ENCODE measurements at regions not wholly inside any gene's neighbourhood (a gene's known extent, or its start where the extent isn't known, plus 50 kb on each side); places are given as distances from the start of the nearest gene placed in this dataset.
"Not testable (repeated sequence)": the region's sequence is repeated elsewhere in the genome, so short reads cannot be mapped to it uniquely, and the experiment has no call there.

DNA sequence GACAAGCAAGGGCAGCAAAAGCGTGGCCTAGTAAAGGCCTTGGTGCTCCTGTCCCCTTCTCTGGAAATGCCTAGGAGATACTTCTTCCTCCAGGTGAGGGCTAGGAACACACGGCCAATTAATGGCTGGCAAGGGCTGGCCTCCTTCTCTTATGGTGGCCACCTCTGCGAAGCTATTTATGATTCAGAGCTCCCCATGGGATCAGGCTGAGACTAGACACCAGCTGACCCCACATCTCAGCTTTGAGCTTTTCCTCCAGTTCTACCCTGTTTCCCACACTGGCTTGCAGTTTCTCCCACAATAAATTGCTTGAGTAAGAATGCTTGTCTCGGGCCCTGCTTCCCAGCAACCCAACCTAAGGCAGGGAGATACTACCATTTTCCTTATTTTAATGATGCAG, 53.7 kb downstream of the CAMK2N1 start:
- DNase-seq (ENCODE audit: low spot score), result no peak

DNA sequence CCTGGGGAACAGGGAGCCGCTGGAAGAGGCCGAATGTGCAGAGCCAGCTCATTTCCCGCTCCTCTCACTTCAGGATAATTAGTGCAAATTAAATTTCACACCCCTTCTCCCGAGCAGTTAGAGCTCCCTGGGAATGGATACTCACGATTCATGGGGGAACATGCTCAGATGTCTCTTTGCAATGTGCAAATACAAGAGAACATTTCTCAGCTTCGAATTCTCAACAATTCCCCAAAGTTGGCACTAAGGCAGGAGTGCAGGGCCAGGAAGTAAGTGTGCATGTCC, 54.9 kb downstream of the CAMK2N1 start:
- DNase-seq (ENCODE audit: low spot score), result no peak

DNA sequence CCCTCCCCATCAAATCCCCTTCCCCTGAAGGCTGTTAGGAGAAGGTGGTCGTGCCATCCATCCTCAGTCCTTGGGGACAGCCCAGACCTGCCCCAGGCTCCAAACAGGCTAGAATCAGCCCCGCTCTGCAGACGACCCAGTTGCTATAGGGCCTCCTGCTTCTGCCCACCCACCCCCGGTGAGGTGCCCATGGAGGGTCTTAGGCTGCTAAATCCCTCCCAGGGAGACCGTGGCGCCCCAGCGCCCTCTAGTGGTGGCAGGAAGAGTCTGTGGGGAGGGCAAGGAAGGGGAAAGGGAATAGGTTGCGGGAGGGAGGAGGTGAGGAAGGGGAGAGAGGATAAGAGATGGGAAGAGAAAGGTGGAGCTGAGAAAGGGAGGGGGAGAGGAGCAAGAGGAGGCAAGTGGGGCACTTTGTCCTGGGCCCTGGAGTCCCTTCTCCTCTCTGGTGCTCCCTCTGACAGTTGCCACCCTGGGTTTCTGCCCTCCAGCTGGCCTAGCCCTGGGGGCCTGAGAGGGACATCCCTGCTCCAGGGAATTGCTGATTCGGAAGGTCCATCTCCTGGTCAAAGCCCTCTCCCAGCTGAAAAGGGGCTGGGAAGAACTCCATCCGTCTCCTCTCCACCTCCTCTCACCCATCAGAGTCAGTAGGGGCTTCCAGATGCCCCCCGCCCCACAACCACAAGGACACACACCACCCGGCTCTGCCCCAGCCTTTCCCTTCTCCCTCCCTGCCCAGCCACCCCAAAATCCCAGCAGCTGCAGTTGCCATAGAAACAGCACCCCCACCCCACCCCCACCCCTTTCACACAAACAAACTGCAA, 55.4 kb downstream of the CAMK2N1 start:
- DNase-seq (ENCODE audit: low spot score), result no peak

DNA sequence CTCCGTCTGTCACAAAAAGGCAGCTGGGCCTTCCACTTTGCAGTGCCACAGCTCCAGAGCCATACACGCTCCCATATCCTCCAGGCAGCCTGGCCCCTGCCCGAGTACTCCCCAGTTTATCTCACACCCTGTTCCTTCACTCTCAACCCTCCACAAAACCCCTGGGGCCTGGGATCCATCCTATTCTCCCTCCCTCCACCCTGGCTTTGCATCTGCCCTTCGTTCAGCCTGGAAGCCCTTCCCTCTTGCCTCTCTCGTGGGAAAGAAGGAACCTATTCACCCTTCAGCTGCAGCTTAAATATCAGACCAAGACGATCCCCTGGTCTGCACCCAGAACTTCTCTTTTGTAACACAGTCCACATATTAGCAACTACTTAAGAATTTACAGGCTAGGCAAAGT, 56.7 kb downstream of the CAMK2N1 start:
- no peak for DNase-seq (ENCODE audit: low spot score)

DNA sequence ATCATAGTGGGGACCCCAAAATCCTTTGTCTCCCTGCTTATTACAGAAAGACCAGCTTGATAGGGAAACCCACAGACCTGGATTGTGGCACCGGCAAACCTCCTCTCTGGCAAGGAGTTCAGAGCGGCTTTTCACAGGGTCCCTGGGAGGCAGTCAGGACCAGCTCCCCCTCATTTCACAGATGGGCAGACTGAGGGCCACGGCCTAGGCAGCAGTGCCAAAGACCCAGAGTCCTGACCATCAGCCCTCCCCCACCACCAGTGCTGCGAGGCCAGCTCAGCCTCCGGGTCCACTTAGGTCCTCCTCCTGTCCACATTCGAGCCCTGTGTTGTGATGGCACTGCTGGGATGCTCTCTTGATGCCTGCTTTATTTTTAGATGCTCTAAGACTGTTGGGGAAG, 57.2 kb downstream of the CAMK2N1 start:
- no peak for DNase-seq (ENCODE audit: low spot score)

DNA sequence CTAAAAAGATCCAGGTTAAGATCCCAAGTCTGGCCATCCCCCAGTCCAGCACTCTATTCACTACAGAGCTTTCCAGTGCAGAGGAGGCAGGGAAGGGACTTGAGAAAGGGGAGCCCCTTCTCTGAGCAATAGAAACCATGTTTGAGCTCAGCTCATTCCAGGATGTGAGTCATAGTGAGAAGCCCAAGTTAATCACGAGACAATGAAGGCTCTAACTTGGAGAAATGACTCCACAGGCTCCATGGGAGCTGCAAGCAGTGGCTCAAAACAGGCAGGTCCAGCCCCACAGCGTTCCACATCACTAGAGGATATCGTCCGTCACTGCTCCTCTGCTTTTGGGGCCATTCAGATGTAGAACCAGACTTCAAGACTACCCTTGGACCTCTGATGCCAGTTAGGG, 59.1 kb downstream of the CAMK2N1 start:
- peak; percentile 82 for DNase-seq (ENCODE audit: low spot score)

DNA sequence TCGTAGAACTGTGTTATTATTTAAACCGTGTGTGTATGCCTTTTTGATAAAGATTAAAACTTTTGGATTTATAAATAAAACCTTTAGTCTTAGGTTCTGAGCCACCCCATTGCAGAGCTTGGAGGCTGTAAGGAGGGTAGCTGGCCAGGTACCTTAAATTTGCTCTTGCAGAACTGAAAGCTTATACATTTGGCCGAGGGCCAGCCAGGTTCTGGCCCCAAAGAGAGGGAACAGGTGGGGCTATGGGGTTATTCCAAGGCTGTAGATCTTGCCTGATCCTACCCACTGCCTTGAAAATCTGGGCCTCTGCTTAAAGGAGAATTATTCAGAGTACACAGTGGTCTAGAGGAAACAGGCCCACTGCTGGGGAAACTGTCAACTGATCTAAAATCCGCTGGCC, 59.6 kb downstream of the CAMK2N1 start:
- no peak for DNase-seq (ENCODE audit: low spot score)

DNA sequence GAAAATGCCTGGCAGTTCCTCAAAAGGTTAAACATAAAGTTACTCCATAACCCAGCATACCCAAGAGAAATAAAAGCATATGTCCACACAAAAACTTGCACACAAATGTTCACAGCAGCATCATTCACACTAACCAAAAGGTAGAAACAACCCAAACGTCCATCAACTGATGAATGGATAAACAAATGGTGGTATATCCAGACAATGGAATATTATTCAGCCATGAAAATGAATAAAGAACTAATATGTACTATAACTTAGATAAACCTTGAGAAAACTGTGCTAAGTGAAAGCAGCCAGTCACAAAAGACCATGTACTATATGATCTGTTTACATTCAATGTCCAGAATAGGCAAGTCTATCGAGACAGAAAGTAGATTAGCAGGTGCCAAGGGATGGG, 60.4 kb downstream of the CAMK2N1 start:
- DNase-seq (ENCODE audit: low spot score), result no peak

DNA sequence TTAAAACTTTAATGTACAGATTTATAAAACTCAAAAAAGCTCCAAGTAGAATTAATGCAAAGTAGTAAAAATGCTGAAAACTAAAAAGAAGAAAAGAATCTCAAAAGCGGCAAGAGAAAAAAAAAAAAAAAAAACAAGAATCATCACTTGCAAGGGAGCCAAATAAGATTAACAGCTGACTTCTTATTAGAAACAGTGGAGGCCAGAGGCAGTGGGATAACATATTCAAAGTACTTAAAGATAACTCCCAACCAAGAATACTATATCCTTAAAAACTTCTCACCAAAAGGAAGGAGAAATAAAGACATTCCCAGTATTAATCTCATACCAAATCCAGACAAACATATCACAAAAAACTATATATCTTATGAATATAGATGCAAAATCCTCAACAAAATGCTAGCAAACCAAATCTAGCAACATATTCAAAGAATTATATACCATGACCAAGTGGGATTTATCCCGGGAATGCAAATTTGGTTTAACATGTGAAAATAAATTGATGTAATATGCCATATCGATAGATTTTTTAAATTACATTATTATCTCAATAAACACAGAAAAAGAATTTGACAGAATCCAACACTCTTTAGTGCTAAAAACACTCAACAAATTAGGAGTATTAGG, 62.7 kb downstream of the CAMK2N1 start:
- DNase-seq (ENCODE audit: low spot score), result no peak

DNA sequence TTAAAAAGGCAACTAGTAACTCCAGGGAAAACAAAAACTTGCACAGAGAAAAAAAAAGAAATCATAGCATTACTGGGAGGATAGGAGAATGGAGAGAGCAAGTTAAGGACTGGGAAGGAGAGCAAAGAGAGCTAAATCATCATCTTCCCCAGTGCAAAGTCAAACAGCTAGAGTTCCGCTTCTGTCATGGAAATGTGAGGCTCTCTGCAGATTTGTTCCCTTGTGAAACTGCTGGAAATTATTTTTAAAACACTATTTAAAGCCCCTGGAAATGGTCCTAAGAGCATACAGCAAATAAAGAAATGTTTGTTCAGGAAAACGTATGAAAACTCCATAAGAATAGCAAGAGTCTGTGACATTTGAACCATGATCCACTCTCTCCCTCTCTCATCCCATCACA, 64.6 kb downstream of the CAMK2N1 start:
- no peak for DNase-seq (ENCODE audit: low spot score)

DNA sequence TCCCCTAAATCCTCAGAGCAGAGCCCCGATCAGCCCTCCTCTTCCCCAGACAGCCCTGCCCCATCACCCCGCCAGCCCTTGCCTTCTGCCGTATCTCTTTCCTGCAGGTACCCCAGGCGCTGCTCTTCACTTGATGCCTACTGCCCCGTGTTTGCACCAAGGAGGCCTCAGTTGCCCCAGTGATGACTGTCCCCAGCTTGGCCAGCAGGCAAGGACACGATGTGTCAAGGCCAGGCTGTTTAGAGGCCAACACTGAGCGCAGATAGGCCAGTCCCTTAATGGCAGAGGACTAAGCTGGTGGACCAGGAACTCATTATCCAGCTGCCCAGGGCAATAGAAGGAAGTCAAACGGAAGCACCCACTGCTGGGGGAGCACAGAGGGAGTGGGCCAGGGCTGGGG, 68.4 kb downstream of the CAMK2N1 start:
- DNase-seq (ENCODE audit: low spot score), result no peak

DNA sequence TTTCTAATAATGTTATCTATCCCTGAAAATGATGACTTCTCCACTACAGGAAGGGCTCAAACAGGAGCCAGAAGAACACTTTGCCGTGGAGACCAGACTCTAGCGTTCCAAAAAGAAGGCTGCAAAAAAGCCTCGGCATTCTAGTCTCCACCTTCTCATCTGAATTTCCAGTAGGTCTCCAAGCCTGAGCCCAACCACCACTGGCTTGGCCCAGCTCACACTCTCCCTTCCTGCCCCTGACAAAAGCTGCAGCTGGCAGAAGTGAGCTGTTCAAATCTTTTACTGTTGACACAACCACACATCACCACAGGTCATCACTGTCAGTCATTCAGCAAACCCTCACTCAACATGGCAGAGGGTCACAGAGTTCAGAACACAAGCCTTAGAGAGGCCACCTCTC, 69.3 kb downstream of the CAMK2N1 start:
- DNase-seq (ENCODE audit: low spot score), result no peak

DNA sequence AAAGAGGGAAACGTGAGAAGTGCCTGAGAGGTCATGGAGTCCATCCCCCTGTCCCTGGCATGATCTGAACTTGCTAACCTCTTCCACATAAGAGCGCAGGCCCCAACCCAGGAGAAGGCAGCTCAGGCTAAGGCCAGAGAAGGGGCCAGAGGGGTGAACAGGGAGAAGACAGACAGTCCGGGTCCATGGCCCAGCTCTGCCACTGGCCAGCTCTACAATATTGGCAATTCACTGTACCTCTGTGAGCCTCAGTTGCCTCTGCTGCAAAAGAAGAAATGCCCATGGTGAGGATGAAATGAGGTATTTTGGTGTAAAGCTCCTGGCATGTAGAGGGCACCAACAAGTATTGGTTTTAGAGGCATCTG, 72.3 kb downstream of the CAMK2N1 start:
- no peak for DNase-seq (ENCODE audit: low spot score)

DNA sequence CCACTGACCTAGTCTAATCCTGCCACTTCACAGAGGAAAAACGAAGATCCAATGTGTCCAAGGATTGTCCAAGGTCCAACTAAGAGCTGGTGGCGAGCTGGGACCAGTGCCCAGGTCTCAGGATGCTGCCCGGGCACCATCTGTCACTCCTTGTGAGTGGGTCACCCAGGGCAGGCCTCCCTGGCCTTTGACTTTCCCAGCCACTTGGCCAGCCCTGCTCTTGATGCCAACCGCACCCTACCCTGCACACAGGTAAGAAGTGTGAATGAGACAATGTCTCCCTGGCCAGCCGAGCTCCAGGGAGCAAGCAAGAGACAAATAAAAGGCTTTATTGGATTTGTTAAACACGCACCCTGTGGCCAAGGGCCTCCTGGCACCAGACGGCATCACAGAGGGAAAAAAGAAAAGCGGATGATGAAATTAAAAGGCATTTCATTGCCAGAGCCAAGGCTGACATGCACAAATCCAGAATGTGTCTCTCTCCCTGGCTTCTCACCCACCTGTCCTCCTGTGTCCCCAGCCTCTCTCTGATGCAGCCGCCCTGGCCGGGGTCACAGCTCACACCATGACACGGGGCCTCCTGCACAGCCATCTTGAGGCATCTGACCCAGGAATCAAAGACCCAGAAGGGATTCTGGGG, 72.8 kb downstream of the CAMK2N1 start:
- DNase-seq (ENCODE audit: low spot score), result no peak

DNA sequence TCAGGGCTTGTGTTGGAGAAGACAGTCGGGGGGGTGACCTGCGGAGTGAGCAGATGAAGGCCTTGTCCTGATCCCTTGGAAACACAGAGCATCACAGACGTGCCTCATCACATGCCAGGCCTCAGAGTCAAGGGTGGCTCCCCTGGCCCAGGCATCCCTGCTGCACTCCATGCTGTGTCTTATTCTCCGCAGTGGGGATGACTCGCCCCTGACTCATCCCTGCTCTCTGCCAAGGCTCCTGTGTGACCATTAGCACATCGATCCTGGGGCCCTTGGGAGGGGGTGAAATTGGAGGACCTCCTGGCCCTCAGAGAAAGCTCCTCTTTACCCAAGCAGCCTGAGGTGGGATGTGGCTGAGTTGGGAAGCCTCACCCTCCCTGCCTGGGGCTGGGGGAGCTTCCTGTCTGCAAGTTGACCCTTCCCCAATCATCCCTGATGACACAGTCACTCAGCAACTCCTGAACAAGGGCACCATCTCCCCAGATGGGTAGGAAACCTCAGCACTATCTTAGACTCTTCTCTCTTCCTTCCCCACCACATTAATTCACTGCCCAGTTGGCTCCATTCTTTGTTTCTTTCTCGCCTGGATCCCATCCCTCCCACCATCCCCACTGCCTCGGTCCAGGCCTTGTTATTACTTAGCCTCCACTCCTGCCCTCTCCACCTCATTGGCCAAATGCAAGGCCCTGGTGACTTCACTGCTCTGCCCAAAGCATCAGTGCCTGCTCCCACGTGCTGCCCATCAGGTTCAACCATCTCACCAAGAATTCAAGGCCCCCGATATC, 74.6 kb downstream of the CAMK2N1 start:
- peak; percentile 81 for DNase-seq (ENCODE audit: low spot score)

DNA sequence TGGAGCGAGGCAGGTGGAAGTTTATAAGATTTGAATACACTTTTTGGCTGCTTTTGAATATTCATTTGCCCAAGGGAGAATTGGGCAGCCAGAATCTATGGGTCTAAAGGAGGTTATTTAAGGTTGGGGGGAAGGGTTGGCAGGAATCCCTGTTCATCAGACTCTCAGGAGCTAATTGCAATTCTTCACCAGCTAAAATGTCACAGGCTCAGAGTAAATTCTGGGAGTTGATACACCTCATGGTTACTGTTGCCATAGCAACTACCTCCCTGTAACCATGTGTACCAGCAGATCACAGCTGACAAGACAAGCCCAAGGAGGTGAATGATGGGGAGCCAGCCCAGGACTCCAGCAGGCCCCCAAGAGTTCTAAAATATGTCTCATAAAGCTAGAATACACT, 75.5 kb downstream of the CAMK2N1 start:
- no peak for DNase-seq (ENCODE audit: low spot score)

DNA sequence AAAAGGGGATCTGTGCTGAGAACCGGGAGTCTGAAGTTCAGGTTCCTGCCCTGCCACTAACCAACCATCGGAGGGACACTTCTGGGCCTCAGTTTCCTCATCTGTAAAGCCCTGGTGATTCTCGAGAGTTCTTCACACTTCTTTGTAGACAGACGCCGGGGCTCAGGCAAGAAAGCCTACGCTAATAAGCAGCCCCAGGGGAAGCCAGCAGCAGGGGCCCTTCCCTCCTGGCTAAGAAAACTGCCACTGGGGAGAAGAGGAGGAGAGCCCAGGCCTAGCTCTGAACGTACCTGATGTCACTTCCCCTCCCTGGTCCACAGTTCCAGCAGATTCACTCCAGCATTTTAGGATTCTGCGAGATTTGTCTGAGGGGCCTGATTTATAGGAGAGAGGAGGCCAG, 76.0 kb downstream of the CAMK2N1 start:
- no peak for DNase-seq (ENCODE audit: low spot score)

DNA sequence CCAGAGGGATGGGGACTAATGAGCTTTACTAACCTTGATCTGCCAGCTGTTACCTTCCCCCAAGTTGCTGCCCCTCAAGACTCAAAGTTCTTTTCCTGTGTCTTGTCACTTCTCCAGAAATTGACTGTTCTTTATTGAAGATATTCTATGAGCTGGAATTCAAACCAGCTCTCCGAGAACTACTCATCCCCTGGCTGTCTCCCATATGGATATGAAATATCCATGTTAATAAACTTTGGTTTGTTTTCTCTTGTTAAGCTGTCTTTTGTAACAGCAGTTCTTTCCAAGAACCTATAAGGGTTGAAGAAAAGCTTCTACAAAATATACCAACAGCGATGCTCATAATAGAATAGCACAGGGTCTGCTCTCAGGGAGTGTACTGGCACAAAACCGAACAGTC, 77.0 kb downstream of the CAMK2N1 start:
- no peak for DNase-seq (ENCODE audit: low spot score)

DNA sequence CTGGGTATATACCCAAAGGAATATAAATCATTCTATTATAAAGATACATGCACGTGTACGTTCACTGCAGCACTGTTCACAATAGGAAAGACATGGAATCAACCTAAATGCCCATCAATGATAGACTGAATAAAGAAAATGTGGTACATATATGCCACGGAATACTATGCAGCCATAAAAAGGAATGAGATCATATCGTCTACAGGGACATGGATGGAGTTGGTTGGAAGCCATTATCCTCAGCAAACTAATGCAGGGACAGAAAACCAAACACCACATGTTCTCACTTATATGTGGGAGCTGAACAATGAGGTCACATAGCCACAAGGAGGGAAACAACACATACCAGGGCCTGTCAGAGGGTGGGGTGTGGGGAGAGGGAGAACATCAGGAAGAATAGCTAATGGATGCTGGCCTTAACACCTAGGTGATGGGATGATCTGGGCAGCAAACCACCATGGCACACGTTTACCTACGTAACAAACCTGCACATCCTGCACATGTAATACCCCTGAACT, 77.8 kb downstream of the CAMK2N1 start:
- DNase-seq (ENCODE audit: low spot score), result not testable (repeated sequence)

DNA sequence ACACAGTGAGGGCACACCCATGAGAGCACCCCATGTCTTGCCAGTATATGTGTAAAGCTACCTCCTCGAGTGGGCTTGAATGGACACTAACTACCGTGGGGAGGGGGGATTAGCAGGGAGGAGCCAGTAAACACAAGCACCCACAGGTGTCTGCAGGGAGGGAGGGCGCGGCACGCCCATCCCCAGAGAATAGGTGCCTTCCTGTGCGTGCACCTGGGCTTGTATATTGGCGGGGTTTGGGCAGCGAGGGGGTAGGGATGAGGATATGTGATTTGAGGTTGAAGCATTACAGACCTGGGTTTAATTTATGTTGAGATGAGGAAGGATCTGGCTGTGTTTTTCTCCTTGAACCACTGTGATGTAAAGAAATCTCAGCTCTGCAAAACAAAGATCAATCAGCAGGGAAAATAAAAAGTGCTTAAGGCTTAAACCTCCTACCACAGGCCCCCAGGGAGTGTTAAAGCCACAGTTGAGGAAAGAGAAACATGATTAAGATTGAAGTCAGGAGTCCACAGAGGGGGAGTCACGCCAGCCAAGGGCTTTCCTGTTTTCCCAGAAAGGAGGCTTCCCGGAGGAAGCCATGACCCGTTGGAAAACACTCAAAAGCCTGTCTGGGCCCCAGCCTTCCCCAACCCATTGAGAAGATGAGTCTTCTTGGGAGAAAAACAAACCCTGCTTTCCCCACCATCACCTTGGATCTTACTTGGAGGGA, 80.0 kb downstream of the CAMK2N1 start:
- DNase-seq (ENCODE audit: low spot score), result no peak

DNA sequence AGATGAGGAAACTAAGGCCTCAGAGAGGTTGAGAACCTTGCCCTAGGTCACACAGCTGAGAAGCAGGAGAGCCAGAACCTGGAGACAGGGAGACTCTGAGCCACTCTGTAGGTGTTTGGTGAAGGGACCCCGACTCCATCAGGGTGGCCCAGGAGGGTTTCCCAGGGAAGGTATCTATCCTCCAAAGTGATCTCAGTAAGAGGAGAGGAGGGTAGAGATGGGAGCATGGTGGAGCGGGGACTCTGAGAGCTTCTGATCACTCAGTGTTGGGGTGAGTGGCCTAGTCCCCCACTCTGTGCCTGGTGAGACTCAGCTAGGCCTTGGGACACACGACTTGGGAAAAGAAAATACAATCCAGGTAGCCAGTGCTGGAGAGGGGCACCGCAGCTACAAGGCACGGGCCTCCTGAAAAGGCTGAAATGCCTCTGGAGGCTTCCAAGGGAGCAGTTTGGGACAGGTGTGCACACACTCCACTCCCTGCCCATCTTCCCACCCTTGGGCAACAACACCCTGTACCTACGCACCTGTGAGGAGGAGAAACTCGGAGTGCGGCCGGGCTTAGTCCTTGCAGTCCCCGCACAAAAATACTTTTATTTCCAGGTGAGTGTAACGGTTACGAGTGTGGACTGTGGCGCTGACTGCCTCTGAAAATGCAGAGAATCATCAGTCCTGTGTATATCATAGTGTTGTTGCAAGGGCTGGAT, 80.8 kb downstream of the CAMK2N1 start:
- no peak for DNase-seq (ENCODE audit: low spot score)

Measured in A172 (cell line).